ENCODE measurements at regions not wholly inside any gene's neighbourhood (a gene's known extent, or its start where the extent isn't known, plus 50 kb on each side); places are given as distances from the start of the nearest gene placed in this dataset.
"Not testable (repeated sequence)": the region's sequence is repeated elsewhere in the genome, so short reads cannot be mapped to it uniquely, and the experiment has no call there.

DNA sequence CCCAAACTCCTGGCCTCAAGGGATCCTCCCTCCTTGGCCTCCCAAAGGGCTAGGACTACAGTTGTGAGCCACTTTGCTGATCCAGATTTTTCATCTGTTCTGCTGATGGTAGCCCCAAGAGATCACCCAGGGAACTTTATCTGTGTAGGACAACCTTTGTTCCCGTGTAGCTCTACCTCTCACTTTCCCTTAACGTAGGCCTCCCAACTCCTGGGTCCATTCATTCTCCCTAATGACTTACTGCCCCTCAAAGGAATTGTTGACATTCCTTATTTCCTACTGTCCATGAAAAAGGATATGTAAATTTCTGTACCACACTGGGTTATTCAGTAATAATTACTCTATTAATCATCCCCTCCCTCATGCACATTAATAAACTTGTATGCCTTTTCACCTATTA is 51.0 kb upstream of the PHF24 start:
- intact Hi-C loops (cut with DNase I), result loop anchor here (10.0 kb wide), 1 partner anchor 68 kb away; no protein-coding TSS in a partner anchor
- DNase-seq (ENCODE audit: low spot score), result no peak

DNA sequence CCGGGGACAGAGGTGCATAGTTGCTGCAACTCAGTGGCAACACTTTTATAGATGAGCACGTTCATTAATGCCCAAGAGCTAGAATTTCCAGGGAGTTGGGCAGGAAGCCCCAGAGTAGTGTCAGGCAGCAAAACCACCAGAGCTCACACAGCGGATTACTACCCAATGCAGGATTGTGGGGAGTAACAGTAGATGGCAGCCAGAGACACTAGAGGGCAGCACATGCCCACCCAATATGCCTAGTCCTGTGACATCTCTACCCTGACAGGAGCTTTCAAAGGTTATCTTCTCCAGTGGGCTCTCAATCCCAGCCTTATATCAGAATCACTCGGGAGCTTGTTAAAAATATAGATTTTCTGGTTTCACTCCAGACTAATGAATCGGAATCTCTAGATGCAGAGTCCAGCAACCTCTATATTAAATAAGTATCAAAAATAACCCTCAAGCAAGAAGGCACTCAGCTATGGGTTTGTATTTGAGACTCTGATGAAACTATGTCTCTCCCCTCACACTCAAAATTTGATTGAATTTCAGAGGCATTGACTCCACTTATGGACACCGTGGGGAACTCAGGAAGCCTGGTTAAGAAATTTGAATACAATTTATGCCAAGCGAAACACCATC is 58.4 kb upstream of the PHF24 start:
- intact Hi-C loops (cut with DNase I), result loop anchor here (10.0 kb wide), 1 partner anchor 75 kb away; no protein-coding TSS in a partner anchor
- DNase-seq (ENCODE audit: low spot score) (peak; percentile 86), ATAC-seq (peak; percentile 97)

More for the DNA sequence above, 51.0 kb upstream of the PHF24 start:
- no peak for ATAC-seq

- no peak for ATAC-seq
- intact Hi-C loops (cut with DNase I), result no loop called here
- DNase-seq (ENCODE audit: low spot score), result no peak
Measured at GRCh38 chr9:34898846-34899245, 59.2 kb upstream of the PHF24 start.

DNA sequence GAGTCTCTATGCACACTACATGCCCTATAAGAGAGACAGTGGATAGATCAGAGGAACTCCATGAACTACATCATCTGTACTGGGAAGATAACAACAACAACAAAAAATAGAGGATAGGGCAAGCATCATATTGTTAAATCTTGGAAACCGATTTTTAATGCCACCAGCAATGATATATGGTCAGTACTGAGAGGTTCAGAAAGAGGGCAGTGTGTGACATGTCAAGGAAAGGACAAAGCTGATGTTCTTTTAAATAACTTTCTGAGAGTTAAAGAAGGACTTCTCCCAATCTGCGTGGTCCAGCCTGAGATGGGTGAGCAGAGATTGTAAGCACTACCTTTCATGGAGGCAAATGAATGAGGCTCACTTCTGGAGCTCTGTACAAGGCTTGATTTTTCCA is 62.0 kb upstream of the PHF24 start:
- ATAC-seq, result no peak
- DNase-seq (ENCODE audit: low spot score), result no peak
- intact Hi-C loops (cut with DNase I), result no loop called here

DNA sequence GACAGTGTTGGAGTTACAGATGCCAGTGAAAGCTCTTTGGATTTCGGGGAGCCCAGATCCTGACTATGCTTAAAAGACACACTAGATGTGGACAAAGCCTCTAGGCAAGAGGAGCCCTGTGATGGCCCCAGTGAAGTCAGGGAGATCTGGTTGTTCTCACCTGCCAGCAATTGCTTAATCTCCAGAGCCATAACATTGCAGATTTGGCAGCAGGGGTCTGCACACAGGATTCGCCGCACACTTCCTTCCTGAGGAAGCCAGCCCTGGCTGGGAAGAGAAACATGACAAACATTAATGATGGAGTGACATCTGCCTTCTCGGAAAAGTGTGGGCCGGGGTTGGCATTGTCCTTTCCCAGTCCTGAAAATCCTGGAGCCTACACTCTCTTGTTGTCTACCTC is 65.2 kb upstream of the PHF24 start:
- intact Hi-C loops (cut with DNase I), result no loop called here
- ATAC-seq (no peak), DNase-seq (ENCODE audit: low spot score) (no peak)

DNA sequence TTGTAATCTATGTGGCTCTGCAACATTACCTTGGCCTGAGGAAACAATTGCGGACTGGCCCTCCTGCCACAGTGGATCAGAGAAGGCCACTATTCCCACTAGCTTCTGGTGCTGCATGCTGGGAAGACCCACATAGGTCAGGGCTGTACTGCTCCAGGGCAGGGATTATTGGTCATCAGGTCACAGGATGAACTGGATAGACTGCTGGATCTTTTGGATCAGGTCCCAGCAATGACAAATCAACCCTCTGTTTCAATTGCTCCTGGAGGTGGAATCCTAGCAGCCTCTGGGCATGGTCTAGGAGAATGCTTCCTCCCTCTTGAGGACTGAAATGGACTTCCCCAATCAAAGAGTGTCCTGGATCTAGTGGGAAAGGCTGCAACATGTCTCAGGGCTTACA is 66.7 kb upstream of the PHF24 start:
- no peak for ATAC-seq
- intact Hi-C loops (cut with DNase I), result no loop called here
- DNase-seq (ENCODE audit: low spot score), result no peak

- intact Hi-C loops (cut with DNase I), result no loop called here
- DNase-seq (ENCODE audit: low spot score) (no peak), ATAC-seq (no peak)
Measured at GRCh38 chr9:34887841-34888240, 70.2 kb upstream of the PHF24 start.

DNA sequence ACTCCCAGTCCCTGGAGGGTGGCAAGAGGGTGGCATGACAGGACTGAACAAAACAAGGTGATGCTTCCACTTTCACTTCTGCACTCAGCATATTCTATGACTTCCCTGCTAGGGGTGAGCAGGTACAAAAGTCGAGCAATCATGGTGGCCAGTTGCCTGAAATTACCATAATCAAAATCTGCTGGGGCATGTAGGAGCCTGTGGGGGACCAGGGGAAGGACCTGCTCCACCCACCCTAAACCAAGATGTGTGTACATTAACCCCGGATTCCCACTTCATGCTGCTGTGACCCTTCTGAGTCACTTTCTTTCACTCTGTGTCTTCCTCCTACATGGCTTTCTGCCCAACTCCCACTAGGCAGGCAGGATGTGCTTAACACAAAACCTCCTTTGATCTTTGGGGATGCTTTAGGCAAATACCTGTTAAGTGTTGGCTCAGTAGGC is 73.3 kb upstream of the PHF24 start:
- no peak for DNase-seq (ENCODE audit: low spot score)
- intact Hi-C loops (cut with DNase I), result no loop called here
- ATAC-seq, result no peak

DNA sequence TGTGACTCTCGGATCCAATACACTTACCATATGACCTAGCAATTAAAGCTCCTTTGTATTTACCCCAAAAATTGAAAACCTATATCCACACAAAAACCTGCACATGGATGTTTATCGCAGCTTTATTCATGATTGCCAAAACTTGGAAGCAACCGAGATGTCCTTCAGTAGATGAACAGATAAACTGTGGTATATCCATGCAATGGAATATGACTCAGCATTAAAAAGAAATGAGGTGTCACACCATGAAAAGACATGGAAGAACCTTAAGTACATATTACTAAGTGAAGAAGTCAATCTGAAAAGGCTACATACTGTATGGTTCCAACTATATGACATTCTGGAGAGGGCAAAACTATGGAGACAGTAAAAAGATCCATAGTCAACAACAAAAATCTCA is 82.0 kb upstream of the PHF24 start:
- ATAC-seq (no peak), DNase-seq (ENCODE audit: low spot score) (no peak)
- intact Hi-C loops (cut with DNase I), result no loop called here

- DNase-seq (ENCODE audit: low spot score), result no peak
- intact Hi-C loops (cut with DNase I), result no loop called here
- ATAC-seq, result no peak
Measured at GRCh38 chr9:34869390-34869789, 88.7 kb upstream of the PHF24 start.

DNA sequence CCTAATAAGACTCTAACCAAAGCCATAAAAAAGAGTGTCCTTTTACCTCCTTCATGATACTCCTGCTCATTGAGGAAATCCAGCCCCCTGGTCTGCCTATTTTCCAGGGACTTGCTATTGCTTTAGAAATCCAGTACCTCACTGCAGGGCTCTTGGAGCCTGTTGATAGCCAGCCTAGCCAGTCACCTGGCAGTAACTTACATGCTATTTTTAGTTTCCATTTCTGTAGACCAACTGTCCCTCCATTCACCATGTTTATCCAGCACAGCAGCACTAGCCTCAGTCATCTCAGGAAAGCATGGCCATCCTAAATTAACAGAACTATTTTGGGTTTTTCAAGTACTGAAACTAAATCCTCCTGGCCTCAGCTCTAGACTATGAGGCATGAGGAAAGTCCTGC is 91.5 kb upstream of the PHF24 start:
- ATAC-seq (no peak), DNase-seq (ENCODE audit: low spot score) (no peak)

DNA sequence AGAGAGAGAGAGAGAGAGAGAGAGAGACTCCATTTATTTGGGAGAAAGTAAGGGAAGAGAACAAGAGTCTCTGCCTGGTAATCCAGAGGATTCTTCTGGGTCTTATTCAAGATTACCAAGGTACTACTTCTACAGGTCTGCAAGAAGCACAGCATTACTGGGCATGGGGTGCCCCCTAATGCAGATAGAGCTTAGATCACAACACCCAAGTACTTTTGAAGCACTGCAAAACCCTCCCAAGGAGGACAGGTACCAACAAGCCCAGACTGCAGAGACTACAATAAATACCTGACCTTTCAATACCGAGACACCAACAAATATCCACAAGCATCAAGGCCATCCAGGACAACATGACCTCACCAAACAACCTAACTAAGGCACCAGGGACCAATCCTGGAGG is 94.7 kb upstream of the PHF24 start:
- ATAC-seq (no peak), DNase-seq (ENCODE audit: low spot score) (no peak)
- intact Hi-C loops (cut with DNase I), result no loop called here

More for the DNA sequence above, 91.5 kb upstream of the PHF24 start:
- intact Hi-C loops (cut with DNase I), result no loop called here

- intact Hi-C loops (cut with DNase I), result no loop called here
- DNase-seq (ENCODE audit: low spot score) (no peak), ATAC-seq (no peak)
Measured at GRCh38 chr9:34862836-34863235, 95.2 kb upstream of the PHF24 start.

DNA sequence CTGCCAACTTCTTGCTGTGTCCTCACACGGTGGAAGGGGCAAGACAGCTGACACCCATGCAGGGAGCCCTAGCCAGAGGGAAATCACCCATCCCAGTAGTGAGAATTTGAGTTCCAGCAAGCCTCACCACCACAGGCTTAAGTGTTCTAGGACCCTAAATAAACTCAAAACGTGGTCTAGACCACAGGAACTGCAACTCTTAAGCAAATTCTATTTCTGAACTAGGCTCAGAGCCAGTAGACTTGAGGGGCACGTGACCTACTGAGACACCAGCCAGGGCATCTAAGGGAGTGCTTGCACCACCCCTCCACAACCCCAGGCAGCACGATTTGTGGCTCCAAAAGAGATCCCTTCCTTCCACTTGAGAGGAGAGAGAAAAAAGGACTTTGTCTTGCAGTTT is 96.0 kb upstream of the PHF24 start:
- intact Hi-C loops (cut with DNase I), result no loop called here
- no peak for DNase-seq (ENCODE audit: low spot score)
- no peak for ATAC-seq

- DNase-seq (ENCODE audit: low spot score); intact Hi-C loops (cut with DNase I); ATAC-seq: not testable (repeated sequence)
Measured at GRCh38 chr9:34855016-34855415, 103.1 kb upstream of the PHF24 start.

- no peak for DNase-seq (ENCODE audit: low spot score)
- ATAC-seq, result no peak
- intact Hi-C loops (cut with DNase I), result no loop called here
Measured at GRCh38 chr9:34830068-34830467, 120.1 kb upstream of the CCL21 start.

GRCh38 chr9:34826999-34827538 is 117.1 kb upstream of the CCL21 start:
- intact Hi-C loops (cut with DNase I), result no loop called here
- DNase-seq (ENCODE audit: low spot score) (no peak), ATAC-seq (no peak)

DNA sequence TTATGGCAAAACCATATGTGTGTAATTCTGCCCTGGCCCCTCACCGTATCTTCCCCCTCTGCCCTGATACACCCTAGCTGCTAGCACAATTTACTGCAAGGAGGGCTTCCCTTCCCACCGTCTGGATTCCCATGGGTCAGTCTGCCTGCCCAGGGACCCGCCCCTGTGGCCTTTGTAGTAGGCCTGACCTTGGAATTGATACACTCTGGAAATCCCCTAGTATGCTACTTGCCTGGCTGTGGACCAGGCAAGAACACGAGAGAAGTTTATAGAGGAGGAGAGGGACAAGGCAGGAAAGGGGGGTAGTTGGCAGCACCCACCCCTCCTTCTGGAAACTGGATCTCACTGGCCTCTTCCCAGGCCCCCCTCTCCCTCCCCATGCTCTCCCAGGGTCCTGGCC is 115.8 kb upstream of the CCL21 start:
- no peak for DNase-seq (ENCODE audit: low spot score)
- intact Hi-C loops (cut with DNase I), result no loop called here
- ATAC-seq, result no peak

- intact Hi-C loops (cut with DNase I), result no loop called here
Measured at GRCh38 chr9:34823778-34824177, 113.8 kb upstream of the CCL21 start.

GRCh38 chr9:34810187-34810524 is 100.2 kb upstream of the CCL21 start:
- DNase-seq (ENCODE audit: low spot score) (no peak), ATAC-seq (no peak)
- intact Hi-C loops (cut with DNase I), result no loop called here

More at GRCh38 chr9:34823778-34824177, 113.8 kb upstream of the CCL21 start:
- no peak for DNase-seq (ENCODE audit: low spot score)
- no peak for ATAC-seq

GRCh38 chr9:34809504-34810186 is 99.7 kb upstream of the CCL21 start:
- DNase-seq (ENCODE audit: low spot score), result no peak
- ATAC-seq, result no peak
- intact Hi-C loops (cut with DNase I), result no loop called here
